GM19463 (cell line): ENCODE measurements at regions not wholly inside any gene's neighbourhood (a gene's known extent, or its start where the extent isn't known, plus 50 kb on each side); places are given as distances from the start of the nearest gene placed in this dataset.
"Not testable (repeated sequence)": the region's sequence is repeated elsewhere in the genome, so short reads cannot be mapped to it uniquely, and the experiment has no call there.

Source experiments
- ATAC-seq: cut with Tn5 transposase; IDR thresholded peaks from one replicate; pipeline ENCODE4 v1.9.1; 2021; ENCODE audit warnings: mild to moderate bottlenecking, moderate library complexity; ENCODE audit not compliant: unreplicated experiment

- ATAC-seq: no peak
These were observed 269.0 kb downstream of the OXSM start for GRCh38 chr3:26058901-26059321.

- no peak for ATAC-seq
These were observed 272.1 kb downstream of the OXSM start for GRCh38 chr3:26061947-26062346.

- ATAC-seq: no peak
These were observed 274.4 kb downstream of the OXSM start for GRCh38 chr3:26064297-26064696.

- ATAC-seq: no peak
These were observed 279.0 kb downstream of the OXSM start for GRCh38 chr3:26068890-26069289.

GRCh38 chr3:26070854-26071253, 281.0 kb downstream of the OXSM start:
- ATAC-seq: no peak

GRCh38 chr3:26074080-26074479, 284.2 kb downstream of the OXSM start:
- ATAC-seq: no peak

GRCh38 chr3:26078539-26078938, 288.6 kb downstream of the OXSM start:
- ATAC-seq: no peak

- ATAC-seq: no peak
These were observed 291.3 kb downstream of the OXSM start for GRCh38 chr3:26081166-26081565.

- ATAC-seq: no peak
These were observed 291.9 kb downstream of the OXSM start for GRCh38 chr3:26081806-26082205.

GRCh38 chr3:26082911-26083310, 293.0 kb downstream of the OXSM start:
- ATAC-seq: no peak

GRCh38 chr3:26084629-26085028, 294.7 kb downstream of the OXSM start:
- no peak for ATAC-seq

GRCh38 chr3:26087751-26088150, 297.9 kb downstream of the OXSM start:
- ATAC-seq: no peak

- no peak for ATAC-seq
These were observed 299.4 kb downstream of the OXSM start for GRCh38 chr3:26089249-26089648.

GRCh38 chr3:26090589-26090988, 300.7 kb downstream of the OXSM start:
- no peak for ATAC-seq

GRCh38 chr3:26091096-26091495, 301.2 kb downstream of the OXSM start:
- ATAC-seq: no peak

- ATAC-seq: no peak
These were observed 301.7 kb downstream of the OXSM start for GRCh38 chr3:26091626-26092025.

GRCh38 chr3:26097111-26097510, 307.2 kb downstream of the OXSM start:
- ATAC-seq: not testable (repeated sequence)

- no peak for ATAC-seq
These were observed 309.8 kb downstream of the OXSM start for GRCh38 chr3:26099692-26100091.

- no peak for ATAC-seq
These were observed 310.3 kb downstream of the OXSM start for GRCh38 chr3:26100176-26100575.

- ATAC-seq: no peak
These were observed 312.5 kb downstream of the OXSM start for GRCh38 chr3:26102376-26102775.

GRCh38 chr3:26104851-26105251, 315.0 kb downstream of the OXSM start:
- ATAC-seq: no peak

GRCh38 chr3:26105261-26105660, 315.4 kb downstream of the OXSM start:
- ATAC-seq: no peak

- no peak for ATAC-seq
These were observed 316.3 kb downstream of the OXSM start for GRCh38 chr3:26106228-26106627.
